Brain microvascular endothelial cell (primary cell): ENCODE measurements at regions not wholly inside any gene's neighbourhood (a gene's known extent, or its start where the extent isn't known, plus 50 kb on each side); places are given as distances from the start of the nearest gene placed in this dataset.

Source experiments
- DNase-seq: peaks from one replicate; pipeline ENCODE4 v3.0.0-alpha.2; 2020
- H3K27ac ChIP-seq: fragments of 250-450 bp; sonication (Bioruptor Pico); 2 replicates; pipeline ENCODE4 v1.5.1; 2020; ENCODE audit warnings: mild to moderate bottlenecking, moderate library complexity
- H3K27me3 ChIP-seq: fragments of 250-450 bp; sonication (Bioruptor Pico); replicated peaks from 2 replicates; pipeline ENCODE4 v1.5.1; 2020; ENCODE audit warnings: mild to moderate bottlenecking
- H3K36me3 ChIP-seq: fragments of 250-450 bp; sonication (Bioruptor Pico); replicated peaks from 2 replicates; pipeline ENCODE4 v1.5.1; 2020; ENCODE audit warnings: mild to moderate bottlenecking
- H3K4me3 ChIP-seq: 2 replicates; pipeline ENCODE4 v1.5.1; 2011; ENCODE audit warnings: low read depth, mild to moderate bottlenecking, control low read depth, low read length, moderate library complexity
- in situ Hi-C: cut with HindIII; loops from 2 replicates; pipeline ENCODE4 v1.10.0; 2017; ENCODE audit warnings: low sequenced_read_pairs, low pct_ligation_motif_present
- TF ChIP-seq, protein P1 (sequence below): IDR thresholded peaks from 2 replicates; pipeline ENCODE4 v1.5.1; 2011; ENCODE audit warnings: low read depth, mild to moderate bottlenecking, moderate library complexity, low read length, control low read depth, inconsistent platforms; ENCODE audit errors: missing control alignments

DNA sequence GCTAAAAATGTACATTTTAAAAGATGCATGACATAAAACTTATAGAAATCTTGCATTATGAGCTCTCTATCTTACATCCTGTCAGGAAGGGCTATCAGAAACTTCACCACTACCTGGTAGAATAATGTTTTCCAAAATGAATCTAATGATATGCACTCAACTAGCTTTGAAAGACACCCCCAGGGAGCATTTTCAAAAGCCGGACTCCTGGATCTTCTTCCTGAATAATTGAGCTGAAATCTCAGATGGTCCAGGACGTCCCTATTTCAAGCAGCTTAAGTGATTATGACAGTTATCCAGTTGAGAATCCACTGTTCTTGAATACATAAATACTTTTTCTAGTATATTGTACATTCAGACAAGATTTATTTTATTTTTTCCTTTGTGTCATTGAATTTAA, 200.6 kb upstream of the MGAT4C start:
- Histone ChIP-seq H3K27me3 (no peaks in the 10 kb centered on the region), H3K4me3 (no peak overlapping the region), H3K27ac (no peak overlapping the region), H3K36me3 (no peaks in the 10 kb centered on the region)
- TF ChIP-seq, protein P1, sequence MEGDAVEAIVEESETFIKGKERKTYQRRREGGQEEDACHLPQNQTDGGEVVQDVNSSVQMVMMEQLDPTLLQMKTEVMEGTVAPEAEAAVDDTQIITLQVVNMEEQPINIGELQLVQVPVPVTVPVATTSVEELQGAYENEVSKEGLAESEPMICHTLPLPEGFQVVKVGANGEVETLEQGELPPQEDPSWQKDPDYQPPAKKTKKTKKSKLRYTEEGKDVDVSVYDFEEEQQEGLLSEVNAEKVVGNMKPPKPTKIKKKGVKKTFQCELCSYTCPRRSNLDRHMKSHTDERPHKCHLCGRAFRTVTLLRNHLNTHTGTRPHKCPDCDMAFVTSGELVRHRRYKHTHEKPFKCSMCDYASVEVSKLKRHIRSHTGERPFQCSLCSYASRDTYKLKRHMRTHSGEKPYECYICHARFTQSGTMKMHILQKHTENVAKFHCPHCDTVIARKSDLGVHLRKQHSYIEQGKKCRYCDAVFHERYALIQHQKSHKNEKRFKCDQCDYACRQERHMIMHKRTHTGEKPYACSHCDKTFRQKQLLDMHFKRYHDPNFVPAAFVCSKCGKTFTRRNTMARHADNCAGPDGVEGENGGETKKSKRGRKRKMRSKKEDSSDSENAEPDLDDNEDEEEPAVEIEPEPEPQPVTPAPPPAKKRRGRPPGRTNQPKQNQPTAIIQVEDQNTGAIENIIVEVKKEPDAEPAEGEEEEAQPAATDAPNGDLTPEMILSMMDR = no peak
- in situ Hi-C loops = no loop called here
- no peak for DNase-seq

DNA sequence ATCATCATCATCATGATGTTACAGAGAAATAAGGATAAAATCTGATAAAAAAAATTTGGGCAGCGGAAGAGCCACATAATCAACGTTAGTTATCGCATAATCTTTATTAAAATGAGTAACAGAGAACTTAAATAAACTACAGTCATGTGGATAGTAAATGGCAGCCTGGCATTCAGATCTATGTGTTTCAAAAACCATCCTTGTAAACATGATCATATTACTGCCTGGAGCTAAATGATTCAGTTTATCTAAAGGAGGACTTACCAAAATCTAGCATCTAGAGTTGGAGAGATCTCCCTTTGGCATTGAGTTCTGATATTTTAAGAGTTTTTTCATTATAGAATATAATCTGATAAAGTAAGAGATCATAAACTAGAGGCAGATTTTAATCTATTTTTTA, 200.1 kb upstream of the MGAT4C start:
- no peak overlapping the region for H3K4me3 ChIP-seq
- H3K27me3 ChIP-seq = no peaks in the 10 kb centered on the region
- no peak for DNase-seq
- TF ChIP-seq, protein P1 = no peak
- no peak overlapping the region for H3K27ac ChIP-seq
- in situ Hi-C loops = no loop called here
- H3K36me3 ChIP-seq = no peaks in the 10 kb centered on the region

DNA sequence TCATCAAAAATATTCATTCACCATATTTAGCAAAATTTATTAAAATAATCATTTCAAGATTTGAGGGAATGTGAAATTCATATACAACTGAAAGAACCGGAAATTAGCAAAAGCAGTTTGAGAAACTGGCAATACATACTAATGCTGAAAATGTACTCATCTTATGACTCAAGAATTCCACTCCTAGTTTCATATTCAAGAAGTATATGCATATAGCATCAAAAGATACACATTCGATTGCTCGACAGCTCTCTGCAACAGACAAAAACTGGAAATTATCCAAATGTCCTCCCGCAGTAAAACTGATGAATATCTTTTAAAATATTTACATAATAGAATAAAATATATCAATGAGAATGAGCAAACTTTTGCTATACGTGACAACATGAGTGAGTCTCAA, 189.2 kb upstream of the MGAT4C start:
- TF ChIP-seq, protein P1 = no peak
- no peak for DNase-seq
- H3K36me3 ChIP-seq = no peaks in the 10 kb centered on the region
- H3K4me3 ChIP-seq = no peak overlapping the region
- in situ Hi-C loops = no loop called here
- no peaks in the 10 kb centered on the region for H3K27me3 ChIP-seq
- H3K27ac ChIP-seq = no peak overlapping the region

DNA sequence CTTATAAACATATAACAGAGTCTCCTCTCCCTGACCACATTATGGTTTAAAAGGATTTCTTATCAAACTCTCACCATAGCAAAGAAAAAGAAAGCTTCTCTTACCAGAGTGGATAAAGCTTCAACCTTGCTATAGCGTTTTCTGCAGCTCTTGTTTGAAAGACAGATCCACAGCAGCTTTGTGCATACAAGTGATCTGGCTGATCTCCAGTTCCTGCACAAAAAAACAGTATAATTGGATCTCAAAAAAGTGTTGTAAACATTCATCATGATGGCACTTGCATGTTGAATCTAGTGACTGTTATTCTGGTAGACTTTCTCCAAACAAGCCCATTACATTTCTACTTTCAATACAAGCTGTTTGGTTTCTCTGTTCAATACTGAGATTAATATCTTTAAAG, 178.9 kb upstream of the MGAT4C start:
- Histone ChIP-seq H3K27ac (no peak overlapping the region), H3K36me3 (no peaks in the 10 kb centered on the region), H3K27me3 (no peaks in the 10 kb centered on the region), H3K4me3 (no peak overlapping the region)
- TF ChIP-seq, protein P1 = no peak
- no peak for DNase-seq
- in situ Hi-C loops = no loop called here

DNA sequence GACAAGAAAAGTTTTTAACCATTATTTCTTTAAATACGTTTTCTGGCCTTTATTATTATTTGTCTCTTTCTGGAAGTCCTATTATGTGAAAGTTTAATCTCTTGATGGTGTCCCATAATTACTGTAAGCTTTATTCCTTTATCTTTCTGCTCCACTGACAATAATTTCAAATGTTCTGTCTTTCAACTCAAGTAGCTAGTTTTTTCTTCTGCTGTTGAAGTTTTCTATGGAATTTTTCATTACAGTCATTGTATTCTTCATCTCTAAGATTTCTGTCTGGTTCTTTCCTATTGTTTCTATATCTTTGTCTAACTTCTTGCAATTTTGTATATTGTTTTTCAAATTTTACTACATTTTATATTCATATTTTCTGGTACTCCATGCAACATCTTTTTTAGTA, 173.6 kb upstream of the MGAT4C start:
- in situ Hi-C loops = no loop called here
- Histone ChIP-seq H3K36me3 (no peaks in the 10 kb centered on the region), H3K27me3 (no peaks in the 10 kb centered on the region), H3K4me3 (no peak overlapping the region), H3K27ac (no peak overlapping the region)
- TF ChIP-seq, protein P1 = no peak
- no peak for DNase-seq

DNA sequence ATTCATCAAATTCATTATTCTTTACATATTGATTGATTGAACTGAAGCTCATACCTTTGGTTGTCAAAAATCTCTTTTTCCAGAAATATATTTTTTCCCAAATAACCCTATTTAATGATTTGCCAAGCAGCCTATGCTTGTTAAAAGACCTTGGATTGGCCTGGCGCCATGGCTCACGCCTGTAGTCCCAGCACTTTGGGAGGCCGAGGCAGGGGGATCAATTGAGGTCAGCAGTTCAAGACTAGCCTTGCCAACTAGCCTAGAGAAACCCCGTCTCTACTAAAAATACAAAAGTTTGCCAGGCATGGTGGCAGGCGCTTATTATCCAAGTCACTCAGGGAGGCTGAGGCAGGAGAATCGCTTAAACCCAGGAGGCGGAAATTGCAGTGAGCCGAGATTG, 165.1 kb upstream of the MGAT4C start:
- Histone ChIP-seq H3K4me3 (no peak overlapping the region), H3K36me3 (no peaks in the 10 kb centered on the region), H3K27ac (no peak overlapping the region), H3K27me3 (no peaks in the 10 kb centered on the region)
- no peak for DNase-seq
- in situ Hi-C loops = no loop called here
- TF ChIP-seq, protein P1 = no peak
